Neural crest cell (in vitro differentiated cells): ENCODE measurements at regions not wholly inside any gene's neighbourhood (a gene's known extent, or its start where the extent isn't known, plus 50 kb on each side); places are given as distances from the start of the nearest gene placed in this dataset.

Experiments
- DNase-seq: peaks from one replicate; pipeline ENCODE4 v3.0.0; 2021; ENCODE audit warnings: low read depth, mixed read lengths, low spot score
- H3K27ac Mint-ChIP-seq: one replicate; pipeline ENCODE4 v1.8.0; 2021; ENCODE audit warnings: mild to moderate bottlenecking, mixed read lengths; ENCODE audit not compliant: unreplicated experiment
- H3K27me3 Mint-ChIP-seq: 2 replicates; pipeline ENCODE4 v1.8.0; 2021; ENCODE audit warnings: low read depth, mild to moderate bottlenecking, mixed read lengths
- H3K36me3 Mint-ChIP-seq: 2 replicates; pipeline ENCODE4 v1.8.0; 2021; ENCODE audit warnings: low read depth, mild to moderate bottlenecking, mixed read lengths
- H3K4me1 Mint-ChIP-seq: 2 replicates; pipeline ENCODE4 v1.8.0; 2021; ENCODE audit warnings: mixed read lengths
- H3K4me3 Mint-ChIP-seq: one replicate; pipeline ENCODE4 v1.8.0; 2021; ENCODE audit warnings: mild to moderate bottlenecking, mixed read lengths
- H3K9me3 Mint-ChIP-seq: 2 replicates; pipeline ENCODE4 v1.8.0; 2021; ENCODE audit warnings: mixed read lengths
- TF ChIP-seq, protein P1 (sequence below): fragments of 200-600 bp; sonication (generic); conservative IDR thresholded peaks from 2 replicates; pipeline ENCODE4 v1.5.0; 2021; ENCODE audit warnings: antibody characterized with exemption, mild to moderate bottlenecking

GRCh38 chr15:60134609-60135008 is 130.5 kb downstream of the FOXB1 start:
- H3K4me1 Mint-ChIP-seq, result peaks cover 17% of the 10 kb centered on the region

DNA sequence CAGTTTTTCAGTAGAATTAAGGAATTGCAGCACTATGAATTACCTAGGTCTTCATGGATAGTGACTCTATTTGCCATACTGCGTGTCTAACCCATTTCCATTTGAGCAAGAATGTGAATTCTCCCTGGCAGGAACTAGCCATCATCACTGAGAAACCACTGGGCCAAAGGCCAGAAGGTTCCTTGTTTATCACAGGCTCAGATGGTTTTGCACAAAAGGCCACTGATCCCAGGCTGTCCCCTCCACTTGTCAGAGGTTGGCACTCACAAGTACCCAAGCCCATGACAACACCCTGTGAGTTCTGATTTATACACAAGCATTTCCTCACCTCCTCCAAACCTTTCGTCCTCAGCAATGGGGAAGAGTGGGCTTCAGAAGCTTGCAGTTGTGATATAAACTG is 131.8 kb downstream of the FOXB1 start:
- TF ChIP-seq, protein P1, sequence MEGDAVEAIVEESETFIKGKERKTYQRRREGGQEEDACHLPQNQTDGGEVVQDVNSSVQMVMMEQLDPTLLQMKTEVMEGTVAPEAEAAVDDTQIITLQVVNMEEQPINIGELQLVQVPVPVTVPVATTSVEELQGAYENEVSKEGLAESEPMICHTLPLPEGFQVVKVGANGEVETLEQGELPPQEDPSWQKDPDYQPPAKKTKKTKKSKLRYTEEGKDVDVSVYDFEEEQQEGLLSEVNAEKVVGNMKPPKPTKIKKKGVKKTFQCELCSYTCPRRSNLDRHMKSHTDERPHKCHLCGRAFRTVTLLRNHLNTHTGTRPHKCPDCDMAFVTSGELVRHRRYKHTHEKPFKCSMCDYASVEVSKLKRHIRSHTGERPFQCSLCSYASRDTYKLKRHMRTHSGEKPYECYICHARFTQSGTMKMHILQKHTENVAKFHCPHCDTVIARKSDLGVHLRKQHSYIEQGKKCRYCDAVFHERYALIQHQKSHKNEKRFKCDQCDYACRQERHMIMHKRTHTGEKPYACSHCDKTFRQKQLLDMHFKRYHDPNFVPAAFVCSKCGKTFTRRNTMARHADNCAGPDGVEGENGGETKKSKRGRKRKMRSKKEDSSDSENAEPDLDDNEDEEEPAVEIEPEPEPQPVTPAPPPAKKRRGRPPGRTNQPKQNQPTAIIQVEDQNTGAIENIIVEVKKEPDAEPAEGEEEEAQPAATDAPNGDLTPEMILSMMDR, result no peak
- H3K4me1 Mint-ChIP-seq, result peaks cover 17% of the 10 kb centered on the region
- H3K9me3 Mint-ChIP-seq, result peaks cover 4% of the 10 kb centered on the region
- H3K36me3 Mint-ChIP-seq, result peaks cover 3% of the 10 kb centered on the region
- no peak for DNase-seq
- H3K27ac Mint-ChIP-seq, result no peak overlapping the region
- H3K27me3 Mint-ChIP-seq, result peaks cover 2% of the 10 kb centered on the region
- H3K4me3 Mint-ChIP-seq, result no peak overlapping the region

More at GRCh38 chr15:60134609-60135008, 130.5 kb downstream of the FOXB1 start:
- TF ChIP-seq, protein P1, result no peak
- Mint-ChIP-seq H3K4me3 (no peak overlapping the region), H3K27ac (no peak overlapping the region), H3K9me3 (no peaks in the 10 kb centered on the region), H3K36me3 (no peaks in the 10 kb centered on the region), H3K27me3 (peaks cover 2% of the 10 kb centered on the region)
- DNase-seq, result no peak

DNA sequence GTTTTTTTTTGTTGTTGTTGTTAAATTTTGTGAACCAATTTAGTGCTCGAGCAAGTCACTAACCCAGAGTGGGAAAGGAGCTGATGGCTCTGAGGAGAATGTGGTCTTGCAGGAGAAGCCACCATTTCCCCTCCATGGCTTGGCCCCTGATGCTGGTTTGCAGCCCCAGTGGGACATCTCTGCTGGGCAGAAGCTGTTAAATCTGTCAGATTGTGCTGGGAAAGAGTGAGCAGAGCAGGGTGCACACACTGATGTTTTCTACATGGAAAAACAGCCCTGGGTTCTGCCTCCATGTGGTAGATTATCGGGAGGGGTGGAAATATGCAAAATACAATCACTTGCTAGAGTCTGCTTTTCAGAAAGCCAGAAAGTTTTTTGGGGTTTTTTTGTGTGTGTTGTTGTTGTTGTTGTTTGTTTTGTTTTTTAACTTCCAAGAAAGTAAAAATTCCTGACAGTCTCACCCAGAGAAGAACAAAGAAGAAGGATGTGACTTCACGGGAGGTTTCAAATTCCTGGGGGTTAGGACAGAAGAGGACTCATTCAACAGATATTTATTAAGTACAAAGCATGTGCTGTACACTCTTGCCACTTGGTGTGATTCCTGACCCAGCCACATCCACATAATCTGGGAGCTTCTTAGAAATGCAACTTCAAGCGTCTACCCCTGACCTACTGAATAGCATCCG is 133.7 kb downstream of the FOXB1 start:
- H3K4me1 Mint-ChIP-seq, result peaks cover 17% of the 10 kb centered on the region
- H3K27me3 Mint-ChIP-seq, result no peaks in the 10 kb centered on the region
- peaks cover 3% of the 10 kb centered on the region for H3K36me3 Mint-ChIP-seq
- no peak for DNase-seq
- H3K9me3 Mint-ChIP-seq, result peaks cover 4% of the 10 kb centered on the region
- peak overlapping the region; percentile 16 for H3K27ac Mint-ChIP-seq
- no peak overlapping the region for H3K4me3 Mint-ChIP-seq
- TF ChIP-seq, protein P1, result no peak

DNA sequence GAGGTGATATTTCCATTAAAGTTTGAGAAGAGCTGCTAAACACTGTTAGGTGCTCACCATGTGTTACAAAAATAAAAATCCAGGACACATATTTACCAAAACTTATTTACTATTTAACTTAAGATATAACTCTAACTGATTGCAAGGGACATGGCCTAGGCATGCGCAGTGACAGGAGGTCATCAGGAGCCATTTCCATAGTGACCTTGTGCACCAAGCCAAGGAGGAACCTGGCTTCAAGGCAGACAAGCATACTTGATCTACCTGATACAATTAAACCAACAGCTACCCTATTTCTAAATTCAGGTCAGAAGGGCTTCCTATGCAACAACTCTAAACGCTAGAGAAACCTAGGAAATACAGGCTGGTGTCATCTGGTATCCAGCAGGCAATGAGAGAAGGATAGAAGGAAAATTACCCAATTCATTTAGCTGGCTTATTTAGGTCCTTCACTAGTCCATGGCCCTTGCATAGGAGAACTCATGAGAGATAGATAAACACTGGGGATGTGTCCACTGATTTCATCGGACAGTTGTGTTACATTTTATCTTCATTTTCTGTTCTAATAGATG is 134.4 kb downstream of the FOXB1 start:
- H3K4me3 Mint-ChIP-seq, result no peak overlapping the region
- DNase-seq, result no peak
- TF ChIP-seq, protein P1, result no peak
- H3K9me3 Mint-ChIP-seq, result peaks cover 4% of the 10 kb centered on the region
- H3K27me3 Mint-ChIP-seq, result no peaks in the 10 kb centered on the region
- H3K4me1 Mint-ChIP-seq, result peaks cover 17% of the 10 kb centered on the region
- H3K36me3 Mint-ChIP-seq, result peaks cover 3% of the 10 kb centered on the region
- no peak overlapping the region for H3K27ac Mint-ChIP-seq

DNA sequence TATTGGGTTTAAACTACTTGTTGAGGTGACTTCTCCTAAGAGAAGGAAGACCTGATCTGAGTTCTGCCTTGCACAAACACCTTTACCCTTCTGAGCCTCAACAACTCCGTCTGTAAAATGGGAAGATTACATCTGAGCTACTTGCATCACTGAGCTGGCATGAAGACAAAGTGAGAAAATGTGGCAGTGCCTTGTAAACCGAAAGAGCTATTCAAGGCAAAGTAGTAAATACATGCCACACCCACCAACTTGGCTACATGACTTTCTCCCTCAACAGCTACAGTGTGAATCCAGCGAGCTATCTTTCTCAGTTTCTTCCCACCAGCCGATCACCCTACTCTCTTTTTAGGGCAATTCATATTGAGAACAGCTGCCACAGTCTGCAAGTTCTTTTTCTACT is 148.3 kb downstream of the FOXB1 start:
- Mint-ChIP-seq H3K9me3 (no peaks in the 10 kb centered on the region), H3K27ac (no peak overlapping the region), H3K4me1 (no peaks in the 10 kb centered on the region), H3K27me3 (no peaks in the 10 kb centered on the region), H3K36me3 (no peaks in the 10 kb centered on the region), H3K4me3 (no peak overlapping the region)
- no peak for DNase-seq
- TF ChIP-seq, protein P1, result no peak
